Stimulated activated naive CD8-positive, alpha-beta T cell treated with anti-CD3 and anti-CD28 coated beads, Interleukin-15, Interleukin-2, amounts not matched to agents 100 ng/mL and 50 ng/mL, for 24 hours (primary cell): ENCODE measurements at regions not wholly inside any gene's neighbourhood (a gene's known extent, or its start where the extent isn't known, plus 50 kb on each side); places are given as distances from the start of the nearest gene placed in this dataset.

Experiments
- H3K27ac Mint-ChIP-seq: one replicate; pipeline ENCODE4 v1.8.0; 2021; ENCODE audit warnings: mild to moderate bottlenecking, mixed read lengths
- H3K27me3 Mint-ChIP-seq: one replicate; pipeline ENCODE4 v1.8.0; 2021; ENCODE audit warnings: mixed read lengths
- H3K36me3 Mint-ChIP-seq: one replicate; pipeline ENCODE4 v1.8.0; 2021; ENCODE audit warnings: low read depth, mixed read lengths
- H3K4me1 Mint-ChIP-seq: one replicate; pipeline ENCODE4 v1.8.0; 2021; ENCODE audit warnings: low read depth, mixed read lengths
- H3K4me3 Mint-ChIP-seq: one replicate; pipeline ENCODE4 v1.8.0; 2021; ENCODE audit warnings: mild to moderate bottlenecking, mixed read lengths
- H3K9me3 Mint-ChIP-seq: one replicate; pipeline ENCODE4 v1.8.0; 2021; ENCODE audit warnings: mixed read lengths

GRCh38 chr21:17738176-17738953 lies 80.8 kb downstream of the C21orf91 start:
- Mint-ChIP-seq H3K27me3 (no peaks in the 10 kb centered on the region), H3K36me3 (no peaks in the 10 kb centered on the region), H3K4me3 (no peak overlapping the region), H3K4me1 (peaks cover 10% of the 10 kb centered on the region), H3K9me3 (peaks cover 10% of the 10 kb centered on the region), H3K27ac (no peak overlapping the region)

GRCh38 chr21:17736072-17736471 lies 83.1 kb downstream of the C21orf91 start:
- Mint-ChIP-seq H3K9me3 (no peaks in the 10 kb centered on the region), H3K27ac (no peak overlapping the region), H3K27me3 (no peaks in the 10 kb centered on the region), H3K36me3 (no peaks in the 10 kb centered on the region), H3K4me1 (peaks cover 3% of the 10 kb centered on the region), H3K4me3 (no peak overlapping the region)

GRCh38 chr21:17733209-17733608 lies 85.9 kb downstream of the C21orf91 start:
- H3K9me3 Mint-ChIP-seq: no peaks in the 10 kb centered on the region
- no peaks in the 10 kb centered on the region for H3K4me1 Mint-ChIP-seq
- H3K27ac Mint-ChIP-seq: no peak overlapping the region
- no peaks in the 10 kb centered on the region for H3K36me3 Mint-ChIP-seq
- H3K27me3 Mint-ChIP-seq: no peaks in the 10 kb centered on the region
- no peak overlapping the region for H3K4me3 Mint-ChIP-seq

GRCh38 chr21:17732306-17732705 lies 86.8 kb downstream of the C21orf91 start:
- H3K4me3 Mint-ChIP-seq: no peak overlapping the region
- no peaks in the 10 kb centered on the region for H3K27me3 Mint-ChIP-seq
- no peak overlapping the region for H3K27ac Mint-ChIP-seq
- no peaks in the 10 kb centered on the region for H3K36me3 Mint-ChIP-seq
- H3K4me1 Mint-ChIP-seq: no peaks in the 10 kb centered on the region
- no peaks in the 10 kb centered on the region for H3K9me3 Mint-ChIP-seq

GRCh38 chr21:17731554-17731953 lies 87.6 kb downstream of the C21orf91 start:
- no peaks in the 10 kb centered on the region for H3K4me1 Mint-ChIP-seq
- H3K9me3 Mint-ChIP-seq: no peaks in the 10 kb centered on the region
- H3K4me3 Mint-ChIP-seq: no peak overlapping the region
- H3K27ac Mint-ChIP-seq: no peak overlapping the region
- H3K36me3 Mint-ChIP-seq: no peaks in the 10 kb centered on the region
- H3K27me3 Mint-ChIP-seq: no peaks in the 10 kb centered on the region

GRCh38 chr21:17730782-17731181 lies 88.4 kb downstream of the C21orf91 start:
- no peak overlapping the region for H3K27ac Mint-ChIP-seq
- H3K9me3 Mint-ChIP-seq: no peaks in the 10 kb centered on the region
- H3K27me3 Mint-ChIP-seq: no peaks in the 10 kb centered on the region
- H3K36me3 Mint-ChIP-seq: no peaks in the 10 kb centered on the region
- no peaks in the 10 kb centered on the region for H3K4me1 Mint-ChIP-seq
- no peak overlapping the region for H3K4me3 Mint-ChIP-seq

GRCh38 chr21:17729455-17729854 lies 89.7 kb downstream of the C21orf91 start:
- H3K4me3 Mint-ChIP-seq: no peak overlapping the region
- no peak overlapping the region for H3K27ac Mint-ChIP-seq
- no peaks in the 10 kb centered on the region for H3K36me3 Mint-ChIP-seq
- H3K4me1 Mint-ChIP-seq: no peaks in the 10 kb centered on the region
- H3K27me3 Mint-ChIP-seq: no peaks in the 10 kb centered on the region
- H3K9me3 Mint-ChIP-seq: no peaks in the 10 kb centered on the region

GRCh38 chr21:17727361-17727760 lies 91.8 kb downstream of the C21orf91 start:
- no peak overlapping the region for H3K4me3 Mint-ChIP-seq
- no peaks in the 10 kb centered on the region for H3K36me3 Mint-ChIP-seq
- H3K27ac Mint-ChIP-seq: no peak overlapping the region
- H3K9me3 Mint-ChIP-seq: no peaks in the 10 kb centered on the region
- no peaks in the 10 kb centered on the region for H3K27me3 Mint-ChIP-seq
- no peaks in the 10 kb centered on the region for H3K4me1 Mint-ChIP-seq

- Mint-ChIP-seq H3K36me3 (no peaks in the 10 kb centered on the region), H3K4me3 (no peak overlapping the region), H3K4me1 (no peaks in the 10 kb centered on the region), H3K27me3 (no peaks in the 10 kb centered on the region), H3K9me3 (no peaks in the 10 kb centered on the region), H3K27ac (no peak overlapping the region)
Observed at GRCh38 chr21:17726047-17726829, 92.9 kb downstream of the C21orf91 start.

- Mint-ChIP-seq H3K4me1 (no peaks in the 10 kb centered on the region), H3K4me3 (no peak overlapping the region), H3K27me3 (no peaks in the 10 kb centered on the region), H3K9me3 (no peaks in the 10 kb centered on the region), H3K36me3 (no peaks in the 10 kb centered on the region), H3K27ac (no peak overlapping the region)
Observed at GRCh38 chr21:17725339-17725738, 93.8 kb downstream of the C21orf91 start.

- Mint-ChIP-seq H3K4me1 (peaks cover 20% of the 10 kb centered on the region), H3K36me3 (no peaks in the 10 kb centered on the region), H3K4me3 (no peak overlapping the region), H3K27me3 (no peaks in the 10 kb centered on the region), H3K9me3 (peaks cover 12% of the 10 kb centered on the region), H3K27ac (no peak overlapping the region)
Observed at GRCh38 chr21:17712887-17713286, 100.2 kb upstream of the BTG3 start.

GRCh38 chr21:17711896-17712295 lies 99.2 kb upstream of the BTG3 start:
- Mint-ChIP-seq H3K4me3 (no peak overlapping the region), H3K9me3 (peaks cover 12% of the 10 kb centered on the region), H3K36me3 (no peaks in the 10 kb centered on the region), H3K27me3 (no peaks in the 10 kb centered on the region), H3K4me1 (peaks cover 20% of the 10 kb centered on the region), H3K27ac (no peak overlapping the region)

- Mint-ChIP-seq H3K4me1 (peaks cover 20% of the 10 kb centered on the region), H3K27me3 (peaks cover 7% of the 10 kb centered on the region), H3K9me3 (peaks cover 22% of the 10 kb centered on the region), H3K36me3 (no peaks in the 10 kb centered on the region), H3K4me3 (no peak overlapping the region), H3K27ac (peak overlapping the region; percentile 9)
Observed at GRCh38 chr21:17709266-17709611, 96.5 kb upstream of the BTG3 start.

GRCh38 chr21:17708522-17709265 lies 96.0 kb upstream of the BTG3 start:
- no peak overlapping the region for H3K4me3 Mint-ChIP-seq
- peaks cover 7% of the 10 kb centered on the region for H3K27me3 Mint-ChIP-seq
- peak overlapping the region; percentile 9 for H3K27ac Mint-ChIP-seq
- no peaks in the 10 kb centered on the region for H3K36me3 Mint-ChIP-seq
- peaks cover 20% of the 10 kb centered on the region for H3K4me1 Mint-ChIP-seq
- H3K9me3 Mint-ChIP-seq: peaks cover 21% of the 10 kb centered on the region

- peaks cover 9% of the 10 kb centered on the region for H3K4me1 Mint-ChIP-seq
- H3K4me3 Mint-ChIP-seq: no peak overlapping the region
- no peak overlapping the region for H3K27ac Mint-ChIP-seq
- H3K36me3 Mint-ChIP-seq: no peaks in the 10 kb centered on the region
- peaks cover 16% of the 10 kb centered on the region for H3K9me3 Mint-ChIP-seq
- H3K27me3 Mint-ChIP-seq: no peaks in the 10 kb centered on the region
Observed at GRCh38 chr21:17699524-17700189, 87.0 kb upstream of the BTG3 start.
